DND-41 (cell line): ENCODE measurements at regions not wholly inside any gene's neighbourhood (a gene's known extent, or its start where the extent isn't known, plus 50 kb on each side); places are given as distances from the start of the nearest gene placed in this dataset.

Experiments used
- ATAC-seq: fragments of 200-7000 bp; cut with Tn5 transposase; 3 replicates; pipeline ENCODE4 v1.9.1; 2021; ENCODE audit warnings: low read depth; ENCODE audit not compliant: insufficient read depth
- DNase-seq: peaks from one replicate; pipeline ENCODE4 v3.0.0-alpha.2; 2020
- H2AFZ ChIP-seq: 2 replicates; pipeline ENCODE4 v1.6.0; 2012; ENCODE audit warnings: low read depth, low read length
- H3K27ac ChIP-seq: 2 replicates; pipeline ENCODE4 v1.5.1; 2012; ENCODE audit warnings: low read length, inconsistent platforms
- H3K27me3 ChIP-seq: fragments of 200-600 bp; sonication (generic); 2 replicates; pipeline ENCODE4 v1.6.0; 2012; ENCODE audit warnings: low read length, mild to moderate bottlenecking, inconsistent platforms; ENCODE audit not compliant: insufficient read depth, poor library complexity
- H3K36me3 ChIP-seq: 2 replicates; pipeline ENCODE4 v1.5.1; 2012; ENCODE audit warnings: low read length, inconsistent platforms; ENCODE audit not compliant: insufficient read depth
- H3K4me1 ChIP-seq: 2 replicates; pipeline ENCODE4 v1.5.1; 2012; ENCODE audit warnings: mild to moderate bottlenecking, low read length; ENCODE audit not compliant: insufficient read depth
- H3K4me2 ChIP-seq: 2 replicates; pipeline ENCODE4 v1.6.0; 2012; ENCODE audit warnings: mild to moderate bottlenecking, moderate library complexity, low read length, inconsistent platforms; ENCODE audit not compliant: insufficient read depth
- H3K4me3 ChIP-seq, 2 experiments: fragments of 200-600 bp in 1 of 2; shearing (Covaris generic) in 1 of 2; 2 replicates each; pipeline ENCODE4 v1.5.1; 2012 to 2016; ENCODE audit warnings: inconsistent platforms in 2 of 2, low read length in 2 of 2, mild to moderate bottlenecking in 2 of 2, low read depth in 1 of 2, moderate library complexity in 1 of 2
- H3K79me2 ChIP-seq: 2 replicates; pipeline ENCODE4 v1.6.0; 2012; ENCODE audit warnings: low read length, inconsistent platforms; ENCODE audit not compliant: insufficient read depth
- H3K9ac ChIP-seq: 2 replicates; pipeline ENCODE4 v1.6.0; 2012; ENCODE audit warnings: low read depth, mild to moderate bottlenecking, inconsistent platforms, low read length, moderate library complexity
- H3K9me3 ChIP-seq: 2 replicates; pipeline ENCODE4 v1.5.1; 2012; ENCODE audit warnings: low read length, moderate library complexity, mild to moderate bottlenecking, inconsistent platforms; ENCODE audit not compliant: insufficient read depth, severe bottlenecking
- H4K20me1 ChIP-seq: 2 replicates; pipeline ENCODE4 v1.6.0; 2012; ENCODE audit warnings: low read length; ENCODE audit not compliant: insufficient read depth
- EZH2 ChIP-seq: IDR thresholded peaks from 3 replicates; pipeline ENCODE4 v1.6.1; 2012; ENCODE audit warnings: borderline replicate concordance, low read depth, mild to moderate bottlenecking, moderate library complexity, low read length, inconsistent platforms; ENCODE audit not compliant: severe bottlenecking
- TF ChIP-seq, protein P1 (sequence below): IDR thresholded peaks from 2 replicates; pipeline ENCODE4 v1.5.1; 2012; ENCODE audit warnings: borderline replicate concordance, low read length, moderate library complexity, mild to moderate bottlenecking; ENCODE audit not compliant: poor library complexity, severe bottlenecking; ENCODE audit errors: extremely low read depth

- H3K36me3 ChIP-seq: no peaks in the 10 kb centered on the region
- no peak overlapping the region for H3K4me3 ChIP-seq
- no peak for DNase-seq
- no peaks in the 10 kb centered on the region for H4K20me1 ChIP-seq
- ATAC-seq: no peak
- H3K4me1 ChIP-seq: no peaks in the 10 kb centered on the region
- H3K27me3 ChIP-seq: no peaks in the 10 kb centered on the region
- H3K79me2 ChIP-seq: no peaks in the 10 kb centered on the region
- no peak overlapping the region for H3K9ac ChIP-seq
- TF ChIP-seq, protein P1, sequence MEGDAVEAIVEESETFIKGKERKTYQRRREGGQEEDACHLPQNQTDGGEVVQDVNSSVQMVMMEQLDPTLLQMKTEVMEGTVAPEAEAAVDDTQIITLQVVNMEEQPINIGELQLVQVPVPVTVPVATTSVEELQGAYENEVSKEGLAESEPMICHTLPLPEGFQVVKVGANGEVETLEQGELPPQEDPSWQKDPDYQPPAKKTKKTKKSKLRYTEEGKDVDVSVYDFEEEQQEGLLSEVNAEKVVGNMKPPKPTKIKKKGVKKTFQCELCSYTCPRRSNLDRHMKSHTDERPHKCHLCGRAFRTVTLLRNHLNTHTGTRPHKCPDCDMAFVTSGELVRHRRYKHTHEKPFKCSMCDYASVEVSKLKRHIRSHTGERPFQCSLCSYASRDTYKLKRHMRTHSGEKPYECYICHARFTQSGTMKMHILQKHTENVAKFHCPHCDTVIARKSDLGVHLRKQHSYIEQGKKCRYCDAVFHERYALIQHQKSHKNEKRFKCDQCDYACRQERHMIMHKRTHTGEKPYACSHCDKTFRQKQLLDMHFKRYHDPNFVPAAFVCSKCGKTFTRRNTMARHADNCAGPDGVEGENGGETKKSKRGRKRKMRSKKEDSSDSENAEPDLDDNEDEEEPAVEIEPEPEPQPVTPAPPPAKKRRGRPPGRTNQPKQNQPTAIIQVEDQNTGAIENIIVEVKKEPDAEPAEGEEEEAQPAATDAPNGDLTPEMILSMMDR: no peak
- TF ChIP-seq EZH2: no peak
- H3K27ac ChIP-seq: no peak overlapping the region
- no peak overlapping the region for H3K4me2 ChIP-seq
- H3K9me3 ChIP-seq: no peaks in the 10 kb centered on the region
- no peak overlapping the region for H2AFZ ChIP-seq
Measured at GRCh38 chr1:239843541-239843940, 248.1 kb upstream of the FMN2 start.

DNA sequence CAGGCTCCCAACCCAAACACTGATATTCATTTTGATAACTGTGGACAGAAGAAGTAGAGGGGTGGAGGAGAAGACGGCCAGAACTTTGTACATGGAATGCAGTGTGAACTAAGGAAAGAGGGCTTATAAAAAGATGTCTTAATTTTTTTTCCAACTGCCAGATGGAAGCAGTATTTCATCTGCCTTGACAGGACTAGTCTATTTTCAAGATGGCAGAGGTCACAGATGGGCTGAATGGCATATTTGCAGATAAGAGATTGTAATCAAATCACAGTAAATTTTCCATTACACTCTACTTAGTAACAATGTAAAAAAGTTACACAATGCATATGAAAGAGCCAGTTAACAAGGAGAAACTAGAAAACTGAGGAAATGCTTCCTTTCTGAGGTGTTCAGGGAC, 246.8 kb upstream of the FMN2 start:
- TF ChIP-seq EZH2: no peak
- TF ChIP-seq, protein P1: no peak
- H3K79me2 ChIP-seq: no peaks in the 10 kb centered on the region
- H3K4me2 ChIP-seq: no peak overlapping the region
- H2AFZ ChIP-seq: no peak overlapping the region
- H3K4me1 ChIP-seq: no peaks in the 10 kb centered on the region
- no peaks in the 10 kb centered on the region for H3K36me3 ChIP-seq
- ATAC-seq: no peak
- no peak overlapping the region for H3K4me3 ChIP-seq
- H4K20me1 ChIP-seq: no peaks in the 10 kb centered on the region
- no peaks in the 10 kb centered on the region for H3K27me3 ChIP-seq
- H3K27ac ChIP-seq: no peak overlapping the region
- no peak overlapping the region for H3K9ac ChIP-seq
- no peaks in the 10 kb centered on the region for H3K9me3 ChIP-seq
- DNase-seq: no peak

DNA sequence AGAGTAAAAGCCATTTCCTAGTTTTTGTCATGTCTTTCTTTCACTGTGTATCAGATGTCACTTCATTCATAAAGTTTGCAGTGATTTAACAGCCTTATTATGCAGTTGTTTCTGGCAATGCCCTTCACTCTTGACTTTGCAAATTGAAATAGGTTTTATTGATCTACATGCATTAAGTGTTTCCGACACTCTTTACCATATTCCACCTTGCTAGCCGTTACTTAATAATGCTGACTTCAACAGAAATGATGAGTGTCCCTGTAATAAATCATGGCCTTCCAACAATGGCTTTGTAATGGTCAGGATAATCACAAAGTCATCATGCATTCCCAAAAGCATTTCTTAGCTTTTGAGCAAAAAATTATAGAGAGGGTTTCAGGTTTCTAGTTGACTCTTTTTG, 236.8 kb upstream of the FMN2 start:
- Histone ChIP-seq H2AFZ (no peak overlapping the region), H3K27me3 (no peaks in the 10 kb centered on the region), H3K9ac (no peak overlapping the region), H4K20me1 (no peaks in the 10 kb centered on the region), H3K4me1 (no peaks in the 10 kb centered on the region), H3K4me3 (no peak overlapping the region), H3K9me3 (no peaks in the 10 kb centered on the region), H3K79me2 (no peaks in the 10 kb centered on the region), H3K27ac (no peak overlapping the region), H3K4me2 (no peak overlapping the region), H3K36me3 (no peaks in the 10 kb centered on the region)
- DNase-seq (no peak), ATAC-seq (no peak)
- TF ChIP-seq, protein P1: no peak
- TF ChIP-seq EZH2: no peak

DNA sequence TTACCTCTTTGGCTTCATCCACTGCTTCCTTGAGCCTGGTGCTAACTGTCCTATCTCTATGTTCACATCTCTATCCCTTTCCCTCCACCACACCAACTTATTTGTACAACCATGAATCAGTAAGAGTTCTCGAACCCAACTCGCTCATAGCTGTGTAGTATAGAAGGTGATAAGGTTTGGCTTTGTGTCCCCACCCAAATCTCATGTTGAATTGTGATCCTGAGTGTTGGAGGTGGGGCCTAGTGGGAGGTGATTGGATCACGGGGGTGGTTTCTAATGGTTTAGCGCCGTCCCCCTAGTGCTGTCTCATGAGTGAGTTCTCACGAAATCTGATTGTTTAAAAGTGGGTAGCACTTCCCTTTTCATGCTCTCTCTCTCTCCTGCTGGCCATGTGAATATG, 235.6 kb upstream of the FMN2 start:
- H4K20me1 ChIP-seq: no peaks in the 10 kb centered on the region
- no peak overlapping the region for H3K27ac ChIP-seq
- TF ChIP-seq EZH2: no peak
- TF ChIP-seq, protein P1: no peak
- ATAC-seq: no peak
- H3K4me3 ChIP-seq: no peak overlapping the region
- H3K79me2 ChIP-seq: no peaks in the 10 kb centered on the region
- no peaks in the 10 kb centered on the region for H3K9me3 ChIP-seq
- DNase-seq: no peak
- no peaks in the 10 kb centered on the region for H3K4me1 ChIP-seq
- H3K4me2 ChIP-seq: no peak overlapping the region
- H3K36me3 ChIP-seq: no peaks in the 10 kb centered on the region
- no peaks in the 10 kb centered on the region for H3K27me3 ChIP-seq
- no peak overlapping the region for H3K9ac ChIP-seq
- no peak overlapping the region for H2AFZ ChIP-seq
